ENCODE measurements at regions not wholly inside any gene's neighbourhood (a gene's known extent, or its start where the extent isn't known, plus 50 kb on each side); places are given as distances from the start of the nearest gene placed in this dataset.

- in situ Hi-C loops (cut with HindIII; ENCODE audit: low pct_ligation_motif_present, low sequenced_read_pairs) = no loop called here
Observed at GRCh38 chr5:6253846-6254245, 124.5 kb downstream of the MED10 start.

GRCh38 chr5:6253281-6253680 is 125.1 kb downstream of the MED10 start:
- TF ChIP-seq, protein P1, sequence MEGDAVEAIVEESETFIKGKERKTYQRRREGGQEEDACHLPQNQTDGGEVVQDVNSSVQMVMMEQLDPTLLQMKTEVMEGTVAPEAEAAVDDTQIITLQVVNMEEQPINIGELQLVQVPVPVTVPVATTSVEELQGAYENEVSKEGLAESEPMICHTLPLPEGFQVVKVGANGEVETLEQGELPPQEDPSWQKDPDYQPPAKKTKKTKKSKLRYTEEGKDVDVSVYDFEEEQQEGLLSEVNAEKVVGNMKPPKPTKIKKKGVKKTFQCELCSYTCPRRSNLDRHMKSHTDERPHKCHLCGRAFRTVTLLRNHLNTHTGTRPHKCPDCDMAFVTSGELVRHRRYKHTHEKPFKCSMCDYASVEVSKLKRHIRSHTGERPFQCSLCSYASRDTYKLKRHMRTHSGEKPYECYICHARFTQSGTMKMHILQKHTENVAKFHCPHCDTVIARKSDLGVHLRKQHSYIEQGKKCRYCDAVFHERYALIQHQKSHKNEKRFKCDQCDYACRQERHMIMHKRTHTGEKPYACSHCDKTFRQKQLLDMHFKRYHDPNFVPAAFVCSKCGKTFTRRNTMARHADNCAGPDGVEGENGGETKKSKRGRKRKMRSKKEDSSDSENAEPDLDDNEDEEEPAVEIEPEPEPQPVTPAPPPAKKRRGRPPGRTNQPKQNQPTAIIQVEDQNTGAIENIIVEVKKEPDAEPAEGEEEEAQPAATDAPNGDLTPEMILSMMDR (IDR thresholded peaks at IDR 0.05; ENCODE audit: low read depth, low read length, missing control alignments) = no peak

More at GRCh38 chr5:6253846-6254245, 124.5 kb downstream of the MED10 start:
- H3K4me3 ChIP-seq (ENCODE audit: low read depth, low read length) = no peak overlapping the region
- H3K36me3 ChIP-seq (replicated peaks) = no peaks in the 10 kb centered on the region
- TF ChIP-seq, protein P1 (IDR thresholded peaks at IDR 0.05; ENCODE audit: low read depth, low read length, missing control alignments) = no peak
- no peaks in the 10 kb centered on the region for H3K27me3 ChIP-seq (replicated peaks)
- DNase-seq = no peak
- H3K27ac ChIP-seq = no peak overlapping the region

GRCh38 chr5:6252581-6252980 is 125.8 kb downstream of the MED10 start:
- Histone ChIP-seq H3K27me3 (replicated peaks) (no peaks in the 10 kb centered on the region), H3K4me3 (ENCODE audit: low read depth, low read length) (no peak overlapping the region), H3K36me3 (replicated peaks) (no peaks in the 10 kb centered on the region), H3K27ac (no peak overlapping the region)
- TF ChIP-seq, protein P1 (IDR thresholded peaks at IDR 0.05; ENCODE audit: low read depth, low read length, missing control alignments) = no peak
- no peak for DNase-seq
- in situ Hi-C loops (cut with HindIII; ENCODE audit: low pct_ligation_motif_present, low sequenced_read_pairs) = no loop called here

More at GRCh38 chr5:6253281-6253680, 125.1 kb downstream of the MED10 start:
- Histone ChIP-seq H3K27ac (no peak overlapping the region), H3K27me3 (replicated peaks) (no peaks in the 10 kb centered on the region), H3K4me3 (ENCODE audit: low read depth, low read length) (no peak overlapping the region), H3K36me3 (replicated peaks) (no peaks in the 10 kb centered on the region)
- DNase-seq = no peak
- in situ Hi-C loops (cut with HindIII; ENCODE audit: low pct_ligation_motif_present, low sequenced_read_pairs) = no loop called here

GRCh38 chr5:6251565-6252102 is 126.7 kb downstream of the MED10 start:
- Histone ChIP-seq H3K27ac (no peak overlapping the region), H3K27me3 (replicated peaks) (no peaks in the 10 kb centered on the region), H3K4me3 (ENCODE audit: low read depth, low read length) (no peak overlapping the region), H3K36me3 (replicated peaks) (no peaks in the 10 kb centered on the region)
- DNase-seq = no peak
- TF ChIP-seq, protein P1 (IDR thresholded peaks at IDR 0.05; ENCODE audit: low read depth, low read length, missing control alignments) = no peak
- in situ Hi-C loops (cut with HindIII; ENCODE audit: low pct_ligation_motif_present, low sequenced_read_pairs) = no loop called here

- H3K27ac ChIP-seq = no peak overlapping the region
- no peaks in the 10 kb centered on the region for H3K36me3 ChIP-seq (replicated peaks)
- H3K4me3 ChIP-seq (ENCODE audit: low read depth, low read length) = no peak overlapping the region
- DNase-seq = no peak
- TF ChIP-seq, protein P1 (IDR thresholded peaks at IDR 0.05; ENCODE audit: low read depth, low read length, missing control alignments) = no peak
- H3K27me3 ChIP-seq (replicated peaks) = no peaks in the 10 kb centered on the region
- in situ Hi-C loops (cut with HindIII; ENCODE audit: low pct_ligation_motif_present, low sequenced_read_pairs) = no loop called here
Observed at GRCh38 chr5:6250121-6250520, 128.2 kb downstream of the MED10 start.

GRCh38 chr5:6248132-6248531 is 130.2 kb downstream of the MED10 start:
- no peaks in the 10 kb centered on the region for H3K36me3 ChIP-seq (replicated peaks)
- TF ChIP-seq, protein P1 (IDR thresholded peaks at IDR 0.05; ENCODE audit: low read depth, low read length, missing control alignments) = no peak
- in situ Hi-C loops (cut with HindIII; ENCODE audit: low pct_ligation_motif_present, low sequenced_read_pairs) = no loop called here
- no peak overlapping the region for H3K27ac ChIP-seq
- H3K4me3 ChIP-seq (ENCODE audit: low read depth, low read length) = no peak overlapping the region
- no peaks in the 10 kb centered on the region for H3K27me3 ChIP-seq (replicated peaks)
- no peak for DNase-seq
